OCI-LY1 (cell line): ENCODE measurements at regions not wholly inside any gene's neighbourhood (a gene's known extent, or its start where the extent isn't known, plus 50 kb on each side); places are given as distances from the start of the nearest gene placed in this dataset.

Source experiments
- EZH2 ChIP-seq: fragments of 200-600 bp; sonication (generic), shearing (Covaris generic); IDR thresholded peaks from 2 replicates; pipeline ENCODE4 v1.8.0; 2017; ENCODE audit warnings: borderline replicate concordance, mixed run types, mild to moderate bottlenecking, antibody characterized with exemption, low read length, moderate library complexity, mixed read lengths
- TF ChIP-seq, protein P1 (sequence below): fragments of 200-600 bp; sonication (generic), shearing (Covaris generic); IDR thresholded peaks from 2 replicates; pipeline ENCODE4 v1.5.1; 2017; ENCODE audit warnings: mild to moderate bottlenecking, antibody characterized with exemption, low read length, moderate library complexity, mixed read lengths

DNA sequence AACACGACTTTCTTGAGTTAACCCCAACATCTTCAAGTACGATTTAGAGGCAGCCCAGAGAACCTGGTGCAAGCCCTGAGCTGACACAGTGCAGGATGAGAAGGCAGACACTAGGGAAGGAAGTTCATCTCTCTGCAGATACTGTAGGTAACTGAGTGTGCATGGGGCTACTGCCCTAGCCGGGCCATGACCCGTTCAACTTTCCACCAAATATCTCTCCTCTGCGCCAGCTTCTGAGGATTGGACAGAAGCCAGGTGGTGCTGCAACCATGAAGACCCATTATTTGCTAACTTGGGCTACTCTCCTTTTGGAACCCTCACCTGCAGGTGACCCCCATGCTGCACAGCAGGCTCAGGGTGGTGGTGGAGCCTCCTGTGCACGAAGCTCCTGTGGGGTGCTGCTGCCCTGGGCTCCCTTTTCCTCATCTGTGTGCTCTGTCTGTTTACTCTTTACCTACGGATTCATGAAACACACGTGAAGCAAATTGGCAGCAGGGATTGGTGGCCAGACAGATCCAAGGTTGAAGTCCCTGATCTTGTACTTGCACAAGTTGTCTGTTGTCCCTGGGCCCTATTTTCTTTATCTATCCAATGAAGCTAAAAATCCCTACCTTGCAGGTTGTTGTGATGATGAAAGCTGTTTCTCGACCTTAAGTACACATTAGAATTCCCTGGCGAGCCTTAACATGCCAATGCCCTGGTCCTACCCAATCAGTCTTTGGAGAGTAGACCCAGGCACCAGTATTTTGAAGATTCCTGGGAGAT lies 227.8 kb downstream of the LACC1 start:
- TF ChIP-seq, protein P1, sequence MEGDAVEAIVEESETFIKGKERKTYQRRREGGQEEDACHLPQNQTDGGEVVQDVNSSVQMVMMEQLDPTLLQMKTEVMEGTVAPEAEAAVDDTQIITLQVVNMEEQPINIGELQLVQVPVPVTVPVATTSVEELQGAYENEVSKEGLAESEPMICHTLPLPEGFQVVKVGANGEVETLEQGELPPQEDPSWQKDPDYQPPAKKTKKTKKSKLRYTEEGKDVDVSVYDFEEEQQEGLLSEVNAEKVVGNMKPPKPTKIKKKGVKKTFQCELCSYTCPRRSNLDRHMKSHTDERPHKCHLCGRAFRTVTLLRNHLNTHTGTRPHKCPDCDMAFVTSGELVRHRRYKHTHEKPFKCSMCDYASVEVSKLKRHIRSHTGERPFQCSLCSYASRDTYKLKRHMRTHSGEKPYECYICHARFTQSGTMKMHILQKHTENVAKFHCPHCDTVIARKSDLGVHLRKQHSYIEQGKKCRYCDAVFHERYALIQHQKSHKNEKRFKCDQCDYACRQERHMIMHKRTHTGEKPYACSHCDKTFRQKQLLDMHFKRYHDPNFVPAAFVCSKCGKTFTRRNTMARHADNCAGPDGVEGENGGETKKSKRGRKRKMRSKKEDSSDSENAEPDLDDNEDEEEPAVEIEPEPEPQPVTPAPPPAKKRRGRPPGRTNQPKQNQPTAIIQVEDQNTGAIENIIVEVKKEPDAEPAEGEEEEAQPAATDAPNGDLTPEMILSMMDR, result no peak
- TF ChIP-seq EZH2, result no peak
